Occipital lobe (tissue), 1 donor: ENCODE measurements at regions not wholly inside any gene's neighbourhood (a gene's known extent, or its start where the extent isn't known, plus 50 kb on each side); places are given as distances from the start of the nearest gene placed in this dataset.

Experiments
- DNase-seq: peaks from one replicate; lab custom pipeline; 2025; lab: John Stamatoyannopoulos, UW

- no peak for DNase-seq
Measured at GRCh38 chr3:13266005-13266404, 154.1 kb downstream of the NUP210 start.

GRCh38 chr3:13265507-13265906 is 154.6 kb downstream of the NUP210 start:
- no peak for DNase-seq

- DNase-seq = no peak
Measured at GRCh38 chr3:13265016-13265415, 155.1 kb downstream of the NUP210 start.

GRCh38 chr3:13264468-13264795 is 155.7 kb downstream of the NUP210 start:
- DNase-seq = no peak

- DNase-seq = no peak
Measured at GRCh38 chr3:13263770-13264467, 156.2 kb downstream of the NUP210 start.

GRCh38 chr3:13262493-13263211 is 157.5 kb downstream of the NUP210 start:
- no peak for DNase-seq

GRCh38 chr3:13261892-13262291 is 158.2 kb downstream of the NUP210 start:
- DNase-seq = no peak

GRCh38 chr3:13261104-13261830 is 158.9 kb downstream of the NUP210 start:
- no peak for DNase-seq

- DNase-seq = no peak
Measured at GRCh38 chr3:13260259-13261103, 159.6 kb downstream of the NUP210 start.

GRCh38 chr3:13259831-13260230 is 160.3 kb downstream of the NUP210 start:
- no peak for DNase-seq

- DNase-seq = no peak
Measured at GRCh38 chr3:13258986-13259514, 161.1 kb downstream of the NUP210 start.

- DNase-seq = no peak
Measured at GRCh38 chr3:13258280-13258679, 161.8 kb downstream of the NUP210 start.

GRCh38 chr3:13257666-13258065 is 162.5 kb downstream of the NUP210 start:
- no peak for DNase-seq

GRCh38 chr3:13256845-13257244 is 163.3 kb downstream of the NUP210 start:
- no peak for DNase-seq

- DNase-seq = no peak
Measured at GRCh38 chr3:13254028-13254951, 165.8 kb downstream of the NUP210 start.

- no peak for DNase-seq
Measured at GRCh38 chr3:13253208-13253937, 166.7 kb downstream of the NUP210 start.

- no peak for DNase-seq
Measured at GRCh38 chr3:13252207-13252606, 167.9 kb downstream of the NUP210 start.

GRCh38 chr3:13251166-13251903 is 168.8 kb downstream of the NUP210 start:
- no peak for DNase-seq
